RWPE1 (cell line): ENCODE measurements at regions not wholly inside any gene's neighbourhood (a gene's known extent, or its start where the extent isn't known, plus 50 kb on each side); places are given as distances from the start of the nearest gene placed in this dataset.

ENCODE experiments used
- CTCF ChIA-PET: fragments of 350-600 bp; sonication (Branson Sonifier 250); formaldehyde crosslinking; extraction: SDS; loops from one replicate; lab custom pipeline; 2021; lab: Yijun Ruan, JAX
- POLR2A ChIA-PET: fragments of 400-600 bp; formaldehyde crosslinking; extraction: SDS; loops from one replicate; lab custom pipeline; 2020; ENCODE audit warnings: antibody characterized with exemption; ENCODE audit not compliant: low non-redundant PET; lab: Yijun Ruan, JAX
- DNase-seq: peaks from one replicate; pipeline ENCODE4 v3.0.0; 2012; ENCODE audit warnings: low spot score
- H3K27ac ChIP-seq: fragments of 450-650 bp; 2 replicates; pipeline ENCODE4 v1.5.1; 2017
- CTCF ChIP-seq: fragments of 450-650 bp; conservative IDR thresholded peaks from 2 replicates; pipeline ENCODE4 v1.5.1; 2017; ENCODE audit warnings: low read depth, mild to moderate bottlenecking

DNA sequence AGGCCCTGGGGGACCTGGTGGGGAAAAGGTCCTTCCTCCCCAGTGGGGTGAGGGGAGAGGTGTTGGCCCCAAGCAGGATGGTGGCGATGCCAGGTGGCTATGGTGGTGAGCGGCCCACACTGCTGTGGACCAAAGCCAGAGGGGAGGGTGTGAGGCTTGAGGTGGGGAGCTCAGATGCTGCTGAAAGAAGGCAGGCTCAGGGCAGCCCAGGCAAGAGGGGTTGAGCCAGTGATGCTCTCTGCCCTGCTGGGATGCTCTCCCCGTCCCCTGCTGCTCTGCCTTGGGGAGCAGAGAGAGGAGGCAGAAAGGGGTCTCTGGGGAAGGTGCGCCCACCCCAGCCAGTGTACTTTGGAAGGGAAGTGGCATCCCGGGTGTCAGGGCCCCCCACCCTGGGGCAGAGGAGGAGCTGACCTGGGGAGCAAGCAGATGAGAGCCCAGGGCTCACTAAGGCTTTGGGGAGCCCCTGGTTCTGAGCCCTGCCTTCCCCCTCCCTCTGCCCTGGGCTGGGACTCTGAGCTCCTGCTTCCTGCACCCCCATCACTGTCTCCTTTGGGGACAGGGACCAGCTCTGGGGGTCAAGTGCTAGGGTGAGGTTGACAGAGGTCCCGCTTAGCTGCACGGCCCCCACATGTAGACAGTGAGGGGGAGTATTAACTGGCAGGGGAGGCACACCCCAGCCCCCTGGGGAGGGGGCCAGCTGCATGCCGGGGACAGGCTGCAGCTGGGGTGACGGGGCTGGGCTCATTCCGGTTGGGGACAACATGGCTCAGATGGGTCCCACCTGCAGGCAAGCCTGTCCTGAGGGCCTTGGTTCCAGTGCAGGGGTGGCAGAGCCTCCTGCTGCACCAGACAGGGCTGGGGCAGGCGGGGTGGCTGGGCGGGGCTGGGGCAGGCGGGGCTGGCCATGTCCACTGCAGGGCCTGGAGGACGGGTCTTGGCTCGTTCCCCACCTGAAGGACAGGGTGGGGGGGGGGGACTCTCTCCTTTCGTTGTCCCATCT is 124.4 kb downstream of the KIF26A start:
- CTCF ChIA-PET: no interaction called here
- no peak for DNase-seq
- no peak for TF ChIP-seq CTCF
- POLR2A ChIA-PET: no interaction called here
- no peak overlapping the region for H3K27ac ChIP-seq

- DNase-seq: no peak
- no peak overlapping the region for H3K27ac ChIP-seq
- ChIA-PET POLR2A (no interaction called here), CTCF (no interaction called here)
- TF ChIP-seq CTCF: no peak
Measured at GRCh38 chr14:104263675-104264358, 125.4 kb downstream of the KIF26A start.

DNA sequence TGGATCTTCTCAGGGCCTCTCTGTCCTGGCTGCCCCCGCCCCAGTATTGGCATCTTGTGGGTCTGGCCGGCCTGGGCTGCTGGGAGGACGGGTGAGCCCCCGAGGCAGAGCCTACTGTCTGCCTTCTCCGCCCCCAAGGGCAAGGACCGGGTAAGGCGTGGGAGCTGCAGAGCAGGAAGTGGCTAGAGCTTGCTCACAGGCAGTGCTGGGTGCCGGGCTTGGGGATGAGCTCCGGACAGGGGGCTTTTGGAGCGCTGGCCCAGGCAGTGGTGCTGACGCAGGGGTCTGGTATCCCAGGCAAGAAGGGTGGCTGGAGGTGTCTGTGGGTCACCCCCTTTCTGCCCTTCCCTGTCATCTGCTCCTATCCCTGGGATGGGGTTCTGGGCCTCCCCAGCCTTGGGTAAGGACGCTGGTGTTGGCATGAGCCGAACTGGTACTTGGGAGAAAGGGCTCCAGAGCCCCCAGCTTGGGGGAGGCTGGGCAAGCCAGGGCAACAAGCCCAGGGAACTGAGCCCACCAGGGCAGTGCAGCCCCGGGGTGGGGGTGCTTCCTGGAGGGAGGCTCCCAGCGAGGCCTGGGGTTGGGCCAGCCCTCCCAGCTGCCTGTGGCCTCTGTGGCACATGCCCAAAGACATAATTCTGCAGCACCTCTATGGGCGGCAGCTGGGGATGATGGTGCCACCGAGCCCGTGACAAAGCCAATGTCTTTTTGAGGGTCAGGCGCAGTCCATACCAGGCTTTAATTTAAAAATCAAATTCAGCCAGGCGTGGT is 126.3 kb downstream of the KIF26A start:
- TF ChIP-seq CTCF: no peak
- DNase-seq: no peak
- POLR2A ChIA-PET: no interaction called here

GRCh38 chr14:104265918-104266630 is 127.7 kb downstream of the KIF26A start:
- no peak for TF ChIP-seq CTCF
- ChIA-PET POLR2A (interaction anchor here (0.6 kb wide), 1 partner anchor 193 kb away, joined by 4 read pairs; no protein-coding TSS in a partner anchor), CTCF (no interaction called here)
- no peak for DNase-seq
- no peak overlapping the region for H3K27ac ChIP-seq

More for the DNA sequence above, 126.3 kb downstream of the KIF26A start:
- CTCF ChIA-PET: interaction anchor here (0.6 kb wide), 1 partner anchor 209 kb away, joined by 3 read pairs; no protein-coding TSS in a partner anchor
- H3K27ac ChIP-seq: no peak overlapping the region

DNA sequence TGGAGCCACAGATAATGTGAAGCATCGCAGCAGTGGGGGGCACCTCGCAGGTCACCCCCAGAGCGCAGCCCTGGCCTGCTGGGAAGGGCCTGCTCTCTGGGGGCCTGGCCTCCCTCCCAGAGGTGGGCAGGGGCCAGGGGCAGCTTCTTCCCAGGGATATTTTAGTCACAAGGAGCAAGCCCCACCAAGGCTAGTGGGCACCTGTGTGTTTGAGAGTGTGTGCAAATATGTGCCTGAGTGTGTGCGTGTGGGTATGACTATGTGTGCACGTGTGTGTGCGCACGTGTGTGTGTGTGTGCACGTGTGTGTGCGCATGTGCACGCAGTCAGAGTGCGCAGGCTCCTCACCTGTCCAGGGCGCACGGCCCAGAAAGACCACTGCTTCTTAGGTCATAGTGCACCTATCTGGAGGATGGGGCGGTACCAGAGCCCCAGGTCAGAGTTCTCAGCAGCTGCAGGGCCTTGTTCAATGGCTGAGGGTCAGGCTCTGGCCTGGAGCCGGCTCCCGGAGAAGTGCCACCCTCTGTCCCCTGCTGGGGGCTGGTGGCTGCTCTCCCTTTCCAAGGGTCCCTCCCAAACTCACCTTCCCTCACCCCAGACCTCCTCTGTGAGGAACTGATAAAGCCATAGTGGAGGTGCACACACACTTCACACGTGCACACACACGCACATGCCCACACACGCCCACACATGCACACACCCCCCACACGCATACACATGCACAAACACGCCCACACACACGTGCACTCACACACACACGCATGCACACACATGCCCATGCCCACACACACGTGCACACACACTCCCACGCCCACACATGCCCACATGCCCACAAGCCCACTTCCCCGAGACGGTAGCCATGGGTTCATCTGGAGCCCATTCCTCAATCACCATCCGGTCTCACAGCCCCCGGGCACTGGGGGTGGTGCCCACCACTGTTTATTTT is 128.5 kb downstream of the KIF26A start:
- ChIA-PET POLR2A (no interaction called here), CTCF (no interaction called here)
- no peak overlapping the region for H3K27ac ChIP-seq
- no peak for DNase-seq
- no peak for TF ChIP-seq CTCF
